SK-N-SH (cell line): ENCODE measurements at regions not wholly inside any gene's neighbourhood (a gene's known extent, or its start where the extent isn't known, plus 50 kb on each side); places are given as distances from the start of the nearest gene placed in this dataset.

Source experiments
- CTCF ChIA-PET: fragments of 300-600, 350-600 bp; formaldehyde crosslinking; extraction: SDS; loops from one replicate; lab custom pipeline; 2021; lab: Yijun Ruan, JAX
- POLR2A ChIA-PET: fragments of 350-600 bp; sonication (Branson Sonifier 250); formaldehyde crosslinking; extraction: SDS; loops from one replicate; lab custom pipeline; 2020; ENCODE audit warnings: antibody characterized with exemption, inconsistent platforms; lab: Yijun Ruan, JAX
- DNase-seq: peaks from one replicate; pipeline ENCODE4 v3.0.0; 2012
- H2AFZ ChIP-seq: fragments of 200-600 bp; sonication (generic); 2 replicates; pipeline ENCODE4 v1.8.1; 2016; ENCODE audit warnings: antibody characterized with exemption, mild to moderate bottlenecking, low read depth
- H3F3A ChIP-seq: fragments of 200-600 bp; sonication (generic); replicated peaks from 2 replicates; pipeline ENCODE3; 2016; ENCODE audit warnings: antibody characterized with exemption, mild to moderate bottlenecking; ENCODE audit not compliant: insufficient read depth
- H3K27ac ChIP-seq, 2 experiments: fragments of 200-500 bp in 1 of 2; fragments of 200-600 bp in 1 of 2; sonication (Bioruptor generic) in 1 of 2; sonication (generic), shearing (Covaris generic) in 1 of 2; 2 replicates each; pipeline versions ENCODE4 v1.5.1 to v1.6.1; 2014 to 2016; ENCODE audit warnings: low read depth in 2 of 2, inconsistent platforms in 1 of 2, low read length in 1 of 2, mild to moderate bottlenecking in 1 of 2, mixed read lengths in 1 of 2
- H3K27me3 ChIP-seq: fragments of 200-600 bp; sonication (generic), shearing (Covaris generic); 2 replicates; pipeline ENCODE4 v1.6.1; 2016; ENCODE audit warnings: mixed run types; ENCODE audit not compliant: insufficient read depth
- H3K36me3 ChIP-seq, 2 experiments: fragments of 200-500 bp in 1 of 2; fragments of 200-600 bp in 1 of 2; sonication (Bioruptor generic) in 1 of 2; sonication (generic) in 1 of 2; replicated peaks in 1 of 2; 2 replicates each; pipeline versions ENCODE3 to v1.5.1; 2014 to 2016; ENCODE audit warnings: low read length in 1 of 2, mild to moderate bottlenecking in 1 of 2; ENCODE audit not compliant: insufficient read depth in 2 of 2, control insufficient read depth in 1 of 2
- H3K4me1 ChIP-seq, 2 experiments: fragments of 200-500 bp in 1 of 2; fragments of 200-600 bp in 1 of 2; sonication (Bioruptor generic) in 1 of 2; sonication (generic), shearing (Covaris generic) in 1 of 2; 2 replicates each; pipeline versions ENCODE4 v1.5.1 to v1.6.1; 2014 to 2016; ENCODE audit warnings: low read depth in 1 of 2, low read length in 1 of 2, mixed run types in 1 of 2; ENCODE audit not compliant: insufficient read depth in 2 of 2, control insufficient read depth in 1 of 2
- H3K4me2 ChIP-seq: fragments of 200-600 bp; sonication (generic), shearing (Covaris generic); 2 replicates; pipeline ENCODE4 v1.6.1; 2017; ENCODE audit warnings: mixed run types
- H3K4me3 ChIP-seq, 2 experiments: fragments of 200-500 bp in 1 of 2; fragments of 200-600 bp in 1 of 2; sonication (Bioruptor generic) in 1 of 2; sonication (generic), shearing (Covaris generic) in 1 of 2; 2 replicates each; pipeline versions ENCODE4 v1.5.1 to v1.8.1; 2014 to 2016; ENCODE audit warnings: low read depth in 2 of 2, inconsistent platforms in 1 of 2, low read length in 1 of 2, mild to moderate bottlenecking in 1 of 2, mixed read lengths in 1 of 2, moderate library complexity in 1 of 2
- H3K79me2 ChIP-seq: fragments of 200-600 bp; sonication (generic); 2 replicates; pipeline ENCODE4 v1.8.1; 2017; ENCODE audit warnings: mild to moderate bottlenecking; ENCODE audit not compliant: insufficient read depth
- H3K9ac ChIP-seq: fragments of 200-600 bp; sonication (generic); 2 replicates; pipeline ENCODE4 v1.6.1; 2017; ENCODE audit warnings: mixed run types
- H3K9me2 ChIP-seq: fragments of 200-600 bp; sonication (generic); 2 replicates; pipeline ENCODE4 v1.6.1; 2017; ENCODE audit warnings: mixed run types
- H3K9me3 ChIP-seq: fragments of 200-600 bp; sonication (generic); 2 replicates; pipeline ENCODE4 v1.6.1; 2017; ENCODE audit warnings: mixed run types, mild to moderate bottlenecking, moderate library complexity
- H4K20me1 ChIP-seq: fragments of 200-600 bp; sonication (generic); 2 replicates; pipeline ENCODE4 v1.6.1; 2017; ENCODE audit warnings: mild to moderate bottlenecking, mixed run types; ENCODE audit not compliant: insufficient read depth
- FOXM1 ChIP-seq: IDR thresholded peaks from 2 replicates; pipeline ENCODE4 v1.4.0; 2012; ENCODE audit warnings: low read depth, mild to moderate bottlenecking
- JUND ChIP-seq: IDR thresholded peaks from 2 replicates; pipeline ENCODE4 v1.4.0; 2012
- MEF2A ChIP-seq: IDR thresholded peaks from 2 replicates; pipeline ENCODE4 v1.4.0; 2012; ENCODE audit warnings: low read depth, borderline replicate concordance
- NFIC ChIP-seq: IDR thresholded peaks from 2 replicates; pipeline ENCODE4 v1.4.0; 2012; ENCODE audit warnings: borderline replicate concordance
- TCF12 ChIP-seq: IDR thresholded peaks from 2 replicates; pipeline ENCODE4 v1.4.0; 2012
- TEAD4 ChIP-seq: IDR thresholded peaks from 2 replicates; pipeline ENCODE4 v1.4.0; 2012; ENCODE audit warnings: mild to moderate bottlenecking, borderline replicate concordance; ENCODE audit not compliant: insufficient read depth
- YY1 ChIP-seq: IDR thresholded peaks from 2 replicates; pipeline ENCODE4 v1.4.0; 2012; ENCODE audit warnings: low read depth, mild to moderate bottlenecking
- WGBS: methylation state at CpG from one replicate; pipeline ENCODE4 v1.1.6; 2017; ENCODE audit warnings: low lambda C conversion rate; 5-methylcytosine and 5-hydroxymethylcytosine counted together
- TF ChIP-seq, protein P1 (sequence below): fragments of 150-350 bp; IDR thresholded peaks from 2 replicates; pipeline ENCODE4 v1.6.1; 2017; ENCODE audit warnings: antibody characterized with exemption, low read length, low read depth, borderline replicate concordance
- TF ChIP-seq, protein P2 (sequence below): IDR thresholded peaks from 2 replicates; pipeline ENCODE4; 2012
- TF ChIP-seq, protein P3 (sequence below): IDR thresholded peaks from 2 replicates; pipeline ENCODE4 v1.4.0; 2012; ENCODE audit warnings: low read depth, borderline replicate concordance

DNA sequence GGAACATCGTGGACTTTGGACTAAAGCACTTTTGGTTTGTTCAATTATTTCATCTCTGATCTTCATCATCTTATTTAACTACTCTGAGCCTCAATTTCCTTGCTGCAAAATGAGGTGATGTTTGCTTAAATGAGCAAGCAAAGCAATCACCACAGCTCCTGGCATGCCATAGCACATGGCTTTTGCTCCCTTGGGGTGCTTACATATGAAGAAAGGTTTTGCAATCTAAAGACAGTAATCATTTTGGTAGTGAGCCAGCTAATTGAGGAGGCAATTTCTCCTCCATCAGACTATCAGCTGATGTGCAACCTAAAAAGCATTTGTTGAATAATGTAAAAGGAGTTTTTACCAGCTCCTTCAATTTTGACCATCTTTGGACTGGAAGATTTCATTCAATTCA lies 68.8 kb upstream of the KCNJ15 start (continued):
- TF ChIP-seq TEAD4: no peak
- TF ChIP-seq, protein P1, sequence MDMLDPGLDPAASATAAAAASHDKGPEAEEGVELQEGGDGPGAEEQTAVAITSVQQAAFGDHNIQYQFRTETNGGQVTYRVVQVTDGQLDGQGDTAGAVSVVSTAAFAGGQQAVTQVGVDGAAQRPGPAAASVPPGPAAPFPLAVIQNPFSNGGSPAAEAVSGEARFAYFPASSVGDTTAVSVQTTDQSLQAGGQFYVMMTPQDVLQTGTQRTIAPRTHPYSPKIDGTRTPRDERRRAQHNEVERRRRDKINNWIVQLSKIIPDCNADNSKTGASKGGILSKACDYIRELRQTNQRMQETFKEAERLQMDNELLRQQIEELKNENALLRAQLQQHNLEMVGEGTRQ: no peak

DNA sequence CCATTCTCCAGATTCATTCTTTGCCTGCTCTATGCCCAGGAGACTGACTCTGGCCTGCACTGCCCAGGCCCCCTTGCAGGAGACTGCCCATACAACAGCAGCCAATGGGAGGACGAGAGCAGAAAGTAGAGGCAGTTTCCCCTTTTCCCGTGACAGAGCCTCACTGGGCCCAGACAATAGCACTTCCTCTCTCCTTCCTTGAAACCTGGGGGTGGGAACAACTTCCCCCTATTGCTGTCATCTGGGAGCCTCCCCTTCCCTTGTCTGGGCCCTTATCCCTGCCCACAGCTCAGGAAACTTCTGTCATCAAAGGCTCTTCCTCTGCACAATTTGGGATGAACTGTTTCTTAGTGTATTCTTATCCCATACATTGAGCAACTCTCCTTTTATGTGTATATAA lies 60.8 kb upstream of the KCNJ15 start:
- H3K9ac ChIP-seq: no peak overlapping the region
- H3K27ac ChIP-seq: no peak overlapping the region
- CTCF ChIA-PET: interaction anchor here (1.2 kb wide), 1 partner anchor 14 kb away, joined by 3 read pairs; no protein-coding TSS in a partner anchor
- no peak overlapping the region for H3K4me3 ChIP-seq
- no peaks in the 10 kb centered on the region for H3K9me3 ChIP-seq
- no peaks in the 10 kb centered on the region for H3K79me2 ChIP-seq
- no peaks in the 10 kb centered on the region for H3K9me2 ChIP-seq
- POLR2A ChIA-PET: no interaction called here
- no peaks in the 10 kb centered on the region for H3K4me1 ChIP-seq
- WGBS: 12% methylated on average over 2 of the region's 2 CpGs
- no peak overlapping the region for H3K4me2 ChIP-seq
- H3K27me3 ChIP-seq: no peaks in the 10 kb centered on the region
- H3K36me3 ChIP-seq: no peaks in the 10 kb centered on the region
- H4K20me1 ChIP-seq: no peaks in the 10 kb centered on the region
- no peak for DNase-seq
- TF ChIP-seq JUND: no peak
- TF ChIP-seq TCF12: no peak
- TF ChIP-seq FOXM1: no peak
- TF ChIP-seq, protein P2, sequence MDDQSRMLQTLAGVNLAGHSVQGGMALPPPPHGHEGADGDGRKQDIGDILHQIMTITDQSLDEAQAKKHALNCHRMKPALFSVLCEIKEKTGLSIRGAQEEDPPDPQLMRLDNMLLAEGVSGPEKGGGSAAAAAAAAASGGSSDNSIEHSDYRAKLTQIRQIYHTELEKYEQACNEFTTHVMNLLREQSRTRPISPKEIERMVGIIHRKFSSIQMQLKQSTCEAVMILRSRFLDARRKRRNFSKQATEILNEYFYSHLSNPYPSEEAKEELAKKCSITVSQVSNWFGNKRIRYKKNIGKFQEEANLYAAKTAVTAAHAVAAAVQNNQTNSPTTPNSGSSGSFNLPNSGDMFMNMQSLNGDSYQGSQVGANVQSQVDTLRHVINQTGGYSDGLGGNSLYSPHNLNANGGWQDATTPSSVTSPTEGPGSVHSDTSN: no peak
- no peak for TF ChIP-seq MEF2A
- no peaks in the 10 kb centered on the region for H3F3A ChIP-seq
- H2AFZ ChIP-seq: no peak overlapping the region

DNA sequence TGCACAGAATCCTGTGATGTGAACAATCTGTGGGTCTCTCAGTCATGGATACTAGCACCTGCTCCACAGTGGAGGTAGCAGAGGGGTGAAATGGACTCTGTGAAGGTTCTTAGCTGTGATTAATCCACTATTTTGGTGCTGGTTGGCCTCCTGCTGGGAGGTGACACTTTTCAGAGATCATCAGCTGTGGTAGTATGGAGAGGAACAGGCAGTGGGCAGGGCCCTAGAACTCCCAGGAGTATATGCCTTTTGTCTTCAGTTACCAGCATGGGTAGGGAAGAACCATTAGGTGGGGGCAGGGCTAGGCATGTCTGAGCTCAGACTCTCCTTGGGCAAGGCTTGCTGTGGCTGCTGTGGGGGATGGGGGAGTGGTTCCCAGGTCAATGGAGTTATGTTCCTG lies 54.0 kb upstream of the KCNJ15 start:
- H3K79me2 ChIP-seq: no peaks in the 10 kb centered on the region
- H3F3A ChIP-seq: no peaks in the 10 kb centered on the region
- ChIA-PET POLR2A (no interaction called here), CTCF (interaction anchor here (0.8 to 2.9 kb wide), 2 partner anchors 15 to 490 kb away, joined by 3 to 9 read pairs; no protein-coding TSS in a partner anchor)
- no peak overlapping the region for H2AFZ ChIP-seq
- H3K4me2 ChIP-seq: no peak overlapping the region
- DNase-seq: no peak
- no peaks in the 10 kb centered on the region for H3K4me1 ChIP-seq
- no peak overlapping the region for H3K27ac ChIP-seq
- H3K36me3 ChIP-seq: no peaks in the 10 kb centered on the region
- H3K9me2 ChIP-seq: no peaks in the 10 kb centered on the region
- H3K4me3 ChIP-seq: no peak overlapping the region
- no peaks in the 10 kb centered on the region; the same call in 1 of the 2 replicates for H3K27me3 ChIP-seq
- TF ChIP-seq, protein P1: no peak
- TF ChIP-seq TCF12 (no peak), YY1 (no peak), NFIC (no peak)
- TF ChIP-seq, protein P3, sequence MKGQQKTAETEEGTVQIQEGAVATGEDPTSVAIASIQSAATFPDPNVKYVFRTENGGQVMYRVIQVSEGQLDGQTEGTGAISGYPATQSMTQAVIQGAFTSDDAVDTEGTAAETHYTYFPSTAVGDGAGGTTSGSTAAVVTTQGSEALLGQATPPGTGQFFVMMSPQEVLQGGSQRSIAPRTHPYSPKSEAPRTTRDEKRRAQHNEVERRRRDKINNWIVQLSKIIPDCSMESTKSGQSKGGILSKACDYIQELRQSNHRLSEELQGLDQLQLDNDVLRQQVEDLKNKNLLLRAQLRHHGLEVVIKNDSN: no peak
- no peaks in the 10 kb centered on the region for H4K20me1 ChIP-seq
- no peaks in the 10 kb centered on the region for H3K9me3 ChIP-seq
- no peak overlapping the region for H3K9ac ChIP-seq
